ENCODE measurements at regions not wholly inside any gene's neighbourhood (a gene's known extent, or its start where the extent isn't known, plus 50 kb on each side); places are given as distances from the start of the nearest gene placed in this dataset.

GRCh38 chrX:69398881-69399280 lies 105.2 kb upstream of the NALF2 start:
- intact Hi-C loops (cut with DNase I): no loop called here
- Histone ChIP-seq H3K4me1 (no peaks in the 10 kb centered on the region), H3K27ac (no peak overlapping the region), H3K4me3 (no peak overlapping the region), H3K36me3 (replicated peaks in 1 of 2; ENCODE audit: insufficient read depth in 1 of 2, low read depth in 2 of 2) (no peaks in the 10 kb centered on the region), H3K9me3 (no peaks in the 10 kb centered on the region), H3K27me3 (no peaks in the 10 kb centered on the region)
- no peak for TF ChIP-seq POLR2A (IDR thresholded peaks at IDR 0.05)
- TF ChIP-seq, protein P1, sequence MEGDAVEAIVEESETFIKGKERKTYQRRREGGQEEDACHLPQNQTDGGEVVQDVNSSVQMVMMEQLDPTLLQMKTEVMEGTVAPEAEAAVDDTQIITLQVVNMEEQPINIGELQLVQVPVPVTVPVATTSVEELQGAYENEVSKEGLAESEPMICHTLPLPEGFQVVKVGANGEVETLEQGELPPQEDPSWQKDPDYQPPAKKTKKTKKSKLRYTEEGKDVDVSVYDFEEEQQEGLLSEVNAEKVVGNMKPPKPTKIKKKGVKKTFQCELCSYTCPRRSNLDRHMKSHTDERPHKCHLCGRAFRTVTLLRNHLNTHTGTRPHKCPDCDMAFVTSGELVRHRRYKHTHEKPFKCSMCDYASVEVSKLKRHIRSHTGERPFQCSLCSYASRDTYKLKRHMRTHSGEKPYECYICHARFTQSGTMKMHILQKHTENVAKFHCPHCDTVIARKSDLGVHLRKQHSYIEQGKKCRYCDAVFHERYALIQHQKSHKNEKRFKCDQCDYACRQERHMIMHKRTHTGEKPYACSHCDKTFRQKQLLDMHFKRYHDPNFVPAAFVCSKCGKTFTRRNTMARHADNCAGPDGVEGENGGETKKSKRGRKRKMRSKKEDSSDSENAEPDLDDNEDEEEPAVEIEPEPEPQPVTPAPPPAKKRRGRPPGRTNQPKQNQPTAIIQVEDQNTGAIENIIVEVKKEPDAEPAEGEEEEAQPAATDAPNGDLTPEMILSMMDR (IDR thresholded peaks at IDR 0.05): no peak
- DNase-seq (no peak), ATAC-seq (no peak)

GRCh38 chrX:69396916-69397315 lies 107.2 kb upstream of the NALF2 start:
- Histone ChIP-seq H3K36me3 (replicated peaks in 1 of 2; ENCODE audit: insufficient read depth in 1 of 2, low read depth in 2 of 2) (no peaks in the 10 kb centered on the region), H3K4me3 (no peak overlapping the region), H3K9me3 (no peaks in the 10 kb centered on the region), H3K27me3 (no peaks in the 10 kb centered on the region), H3K4me1 (no peaks in the 10 kb centered on the region), H3K27ac (no peak overlapping the region)
- intact Hi-C loops (cut with DNase I): no loop called here
- DNase-seq (no peak), ATAC-seq (no peak)
- WGBS, 2 donors: 42 to 62% methylated on average over 4 of the region's 4 CpGs
- TF ChIP-seq POLR2A (IDR thresholded peaks at IDR 0.05): no peak
- TF ChIP-seq, protein P1 (IDR thresholded peaks at IDR 0.05): no peak

DNA sequence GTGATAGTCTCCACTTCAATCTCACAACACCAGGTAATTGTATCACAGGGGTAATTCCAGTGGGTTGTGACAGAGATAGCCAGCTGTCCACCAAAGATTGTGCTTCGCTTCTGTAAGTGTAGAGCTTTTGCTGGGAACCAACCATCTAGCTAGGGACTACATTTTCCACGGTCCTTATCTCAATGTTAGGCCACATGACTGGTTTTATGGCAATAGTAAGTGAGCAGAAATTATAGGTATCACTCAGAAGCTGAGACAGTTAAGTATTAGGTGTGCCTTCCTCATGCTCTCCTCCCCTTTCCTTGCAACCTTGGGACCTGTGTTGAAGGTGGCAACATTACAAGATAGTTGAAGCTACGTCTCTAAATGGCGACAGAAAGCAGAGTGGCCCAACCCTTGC lies 108.8 kb upstream of the NALF2 start:
- H3K4me1 ChIP-seq: no peaks in the 10 kb centered on the region
- no peaks in the 10 kb centered on the region for H3K9me3 ChIP-seq
- no peak overlapping the region for H3K27ac ChIP-seq
- H3K27me3 ChIP-seq: no peaks in the 10 kb centered on the region
- no peak for DNase-seq
- no peaks in the 10 kb centered on the region for H3K36me3 ChIP-seq (replicated peaks in 1 of 2; ENCODE audit: insufficient read depth in 1 of 2, low read depth in 2 of 2)
- TF ChIP-seq, protein P1 (IDR thresholded peaks at IDR 0.05): no peak
- TF ChIP-seq POLR2A (IDR thresholded peaks at IDR 0.05): no peak
- H3K4me3 ChIP-seq: no peak overlapping the region
- intact Hi-C loops (cut with DNase I): no loop called here
- no peak for ATAC-seq
- WGBS, 2 donors: 75 to 82% methylated on average over 2 to 4 of the region's 4 CpGs

DNA sequence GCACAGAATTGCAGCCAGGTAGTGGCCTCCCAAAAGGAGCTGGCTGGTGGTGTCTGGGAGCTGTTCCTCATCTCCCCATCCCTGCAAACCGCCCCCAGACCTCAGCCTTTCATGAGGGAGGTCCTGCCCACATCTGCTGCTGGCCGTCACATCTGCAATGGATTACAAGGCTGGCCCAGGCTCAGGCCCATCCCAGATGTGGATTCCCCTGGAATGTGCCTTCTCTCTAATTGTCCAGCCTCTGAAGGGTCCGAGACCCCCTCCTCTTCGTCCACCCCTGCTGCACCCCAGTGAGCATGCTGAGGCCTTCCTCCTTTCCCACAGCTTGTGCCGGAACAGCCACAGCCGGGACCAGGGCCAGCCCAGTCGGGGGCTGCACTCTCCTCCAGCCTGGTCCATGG lies 115.0 kb upstream of the NALF2 start:
- ATAC-seq: no peak
- no peaks in the 10 kb centered on the region for H3K27me3 ChIP-seq
- no peak for TF ChIP-seq POLR2A (IDR thresholded peaks at IDR 0.05)
- TF ChIP-seq, protein P1 (IDR thresholded peaks at IDR 0.05): no peak

GRCh38 chrX:69388526-69388925 lies 115.6 kb upstream of the NALF2 start:
- 0 to 10% methylated on average over 2 to 4 of the region's 5 CpGs for WGBS, 2 donors

More for the DNA sequence above, 115.0 kb upstream of the NALF2 start:
- intact Hi-C loops (cut with DNase I): no loop called here
- Histone ChIP-seq H3K36me3 (replicated peaks in 1 of 2; ENCODE audit: insufficient read depth in 1 of 2, low read depth in 2 of 2) (no peaks in the 10 kb centered on the region), H3K9me3 (no peaks in the 10 kb centered on the region), H3K4me3 (no peak overlapping the region), H3K4me1 (no peaks in the 10 kb centered on the region), H3K27ac (no peak overlapping the region)
- WGBS, 2 donors: 50 to 60% methylated on average over 1 to 4 of the region's 7 CpGs
- DNase-seq: no peak

More at GRCh38 chrX:69388526-69388925, 115.6 kb upstream of the NALF2 start:
- no peak for ATAC-seq
- TF ChIP-seq POLR2A (IDR thresholded peaks at IDR 0.05): no peak
- TF ChIP-seq, protein P1 (IDR thresholded peaks at IDR 0.05): no peak
- intact Hi-C loops (cut with DNase I): no loop called here
- Histone ChIP-seq H3K27me3 (no peaks in the 10 kb centered on the region), H3K27ac (no peak overlapping the region), H3K9me3 (no peaks in the 10 kb centered on the region), H3K4me1 (no peaks in the 10 kb centered on the region), H3K36me3 (replicated peaks in 1 of 2; ENCODE audit: insufficient read depth in 1 of 2, low read depth in 2 of 2) (no peaks in the 10 kb centered on the region), H3K4me3 (no peak overlapping the region)
- peak in 1 of 4 donors; percentile 2 for DNase-seq

All from body of pancreas (tissue), 4 donors.